Type B pancreatic cell (in vitro differentiated cells): ENCODE measurements at regions not wholly inside any gene's neighbourhood (a gene's known extent, or its start where the extent isn't known, plus 50 kb on each side); places are given as distances from the start of the nearest gene placed in this dataset.

Experiments used
- DNase-seq: peaks from one replicate; pipeline ENCODE4 v3.0.0; 2021; ENCODE audit warnings: mixed read lengths; ENCODE audit not compliant: unreplicated experiment; ENCODE audit errors: extremely low spot score
- H3K27ac Mint-ChIP-seq: 2 replicates; pipeline ENCODE4 v1.8.0; 2021; ENCODE audit warnings: mild to moderate bottlenecking, mixed read lengths
- H3K27me3 Mint-ChIP-seq: 2 replicates; pipeline ENCODE4 v1.8.0; 2021; ENCODE audit warnings: mixed read lengths
- H3K36me3 Mint-ChIP-seq: 2 replicates; pipeline ENCODE4 v1.8.0; 2021; ENCODE audit warnings: mixed read lengths
- H3K4me1 Mint-ChIP-seq: one replicate; pipeline ENCODE4 v1.8.0; 2021; ENCODE audit warnings: mixed read lengths; ENCODE audit not compliant: unreplicated experiment
- H3K4me3 Mint-ChIP-seq: 2 replicates; pipeline ENCODE4 v1.8.0; 2021; ENCODE audit warnings: mild to moderate bottlenecking, mixed read lengths
- H3K9me3 Mint-ChIP-seq: 2 replicates; pipeline ENCODE4 v1.8.0; 2021; ENCODE audit warnings: mixed read lengths
- TF ChIP-seq, protein P1 (sequence below): fragments of 200-600 bp; sonication (generic); conservative IDR thresholded peaks from 2 replicates; pipeline ENCODE4 v1.5.0; 2021; ENCODE audit warnings: antibody characterized with exemption, mild to moderate bottlenecking

DNA sequence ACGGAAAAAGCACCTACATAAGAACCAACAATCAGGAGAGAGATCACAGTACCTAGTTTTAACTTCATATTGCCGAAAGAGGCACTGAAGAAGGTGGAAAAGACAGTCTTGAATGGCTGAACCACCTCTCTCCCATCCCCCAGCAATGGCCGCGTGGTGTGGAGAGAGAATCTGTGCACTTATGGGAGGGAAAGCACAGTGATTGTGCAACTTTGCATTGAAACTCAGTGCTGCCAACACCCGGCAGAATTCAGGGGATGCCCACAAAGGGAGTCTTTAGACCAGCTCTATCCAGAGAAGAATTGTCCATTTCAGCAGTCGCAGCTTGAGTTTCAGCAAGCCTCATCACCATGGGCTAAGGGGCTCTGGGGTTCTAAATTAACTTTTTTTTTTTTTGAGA, 186.3 kb upstream of the USP25 start:
- Mint-ChIP-seq H3K9me3 (no peaks in the 10 kb centered on the region), H3K4me3 (no peak overlapping the region), H3K27ac (no peak overlapping the region), H3K36me3 (no peaks in the 10 kb centered on the region), H3K4me1 (peaks cover 15% of the 10 kb centered on the region), H3K27me3 (no peaks in the 10 kb centered on the region)
- TF ChIP-seq, protein P1, sequence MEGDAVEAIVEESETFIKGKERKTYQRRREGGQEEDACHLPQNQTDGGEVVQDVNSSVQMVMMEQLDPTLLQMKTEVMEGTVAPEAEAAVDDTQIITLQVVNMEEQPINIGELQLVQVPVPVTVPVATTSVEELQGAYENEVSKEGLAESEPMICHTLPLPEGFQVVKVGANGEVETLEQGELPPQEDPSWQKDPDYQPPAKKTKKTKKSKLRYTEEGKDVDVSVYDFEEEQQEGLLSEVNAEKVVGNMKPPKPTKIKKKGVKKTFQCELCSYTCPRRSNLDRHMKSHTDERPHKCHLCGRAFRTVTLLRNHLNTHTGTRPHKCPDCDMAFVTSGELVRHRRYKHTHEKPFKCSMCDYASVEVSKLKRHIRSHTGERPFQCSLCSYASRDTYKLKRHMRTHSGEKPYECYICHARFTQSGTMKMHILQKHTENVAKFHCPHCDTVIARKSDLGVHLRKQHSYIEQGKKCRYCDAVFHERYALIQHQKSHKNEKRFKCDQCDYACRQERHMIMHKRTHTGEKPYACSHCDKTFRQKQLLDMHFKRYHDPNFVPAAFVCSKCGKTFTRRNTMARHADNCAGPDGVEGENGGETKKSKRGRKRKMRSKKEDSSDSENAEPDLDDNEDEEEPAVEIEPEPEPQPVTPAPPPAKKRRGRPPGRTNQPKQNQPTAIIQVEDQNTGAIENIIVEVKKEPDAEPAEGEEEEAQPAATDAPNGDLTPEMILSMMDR = no peak
- DNase-seq = no peak

DNA sequence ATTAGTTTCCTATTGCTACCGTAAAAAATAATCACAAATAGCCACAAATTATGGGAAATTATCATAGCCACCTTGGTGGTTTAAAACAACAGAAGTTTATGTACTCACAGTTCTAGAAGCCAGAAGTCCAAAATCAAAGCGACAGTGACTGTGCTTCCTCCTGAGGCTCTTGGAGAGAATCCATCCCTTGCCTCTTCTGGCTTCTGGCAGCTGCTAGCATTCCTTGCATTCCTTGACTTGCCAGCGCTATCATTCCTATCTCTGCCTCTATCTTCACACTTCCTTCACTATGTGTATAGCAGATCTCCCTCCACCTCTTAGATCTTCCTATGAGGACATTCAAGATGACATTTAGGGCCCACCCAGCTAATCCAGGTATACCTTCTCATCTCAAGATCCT, 180.1 kb upstream of the USP25 start:
- Mint-ChIP-seq H3K36me3 (no peaks in the 10 kb centered on the region), H3K4me3 (no peak overlapping the region), H3K9me3 (peaks cover 10% of the 10 kb centered on the region), H3K4me1 (no peaks in the 10 kb centered on the region), H3K27ac (no peak overlapping the region), H3K27me3 (no peaks in the 10 kb centered on the region)
- TF ChIP-seq, protein P1 = no peak
- DNase-seq = no peak

DNA sequence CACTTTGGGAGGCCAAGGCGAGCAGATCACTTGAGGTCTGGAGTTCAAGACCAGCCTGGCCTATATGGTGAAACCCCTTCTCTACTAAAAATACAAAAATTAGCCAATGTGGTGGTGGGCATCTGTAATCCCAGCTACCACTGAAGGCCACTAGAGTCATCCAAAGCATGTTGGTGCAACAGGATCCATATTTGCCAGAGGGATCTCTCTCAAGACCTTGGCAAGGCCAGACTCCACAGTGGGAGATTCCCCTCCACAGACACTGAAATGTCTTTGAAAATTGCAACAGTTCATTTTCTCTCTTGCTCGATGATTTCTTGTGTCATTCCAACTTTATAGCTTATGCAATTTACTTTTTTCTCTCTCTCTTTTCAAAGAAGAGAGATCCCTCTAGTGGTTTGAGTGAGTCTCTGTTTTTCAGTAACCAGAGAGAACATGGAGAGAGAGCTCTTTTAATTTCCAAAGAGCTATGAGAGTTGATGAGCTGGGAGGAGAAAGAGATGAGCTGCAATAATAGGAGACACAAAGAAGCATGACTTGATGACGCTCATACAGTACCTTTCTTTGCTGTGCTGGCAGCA, 176.8 kb upstream of the USP25 start:
- H3K4me1 Mint-ChIP-seq = no peaks in the 10 kb centered on the region
- no peaks in the 10 kb centered on the region for H3K27me3 Mint-ChIP-seq
- no peak overlapping the region for H3K4me3 Mint-ChIP-seq
- H3K36me3 Mint-ChIP-seq = no peaks in the 10 kb centered on the region
- no peak for DNase-seq
- peaks cover 15% of the 10 kb centered on the region for H3K9me3 Mint-ChIP-seq
- H3K27ac Mint-ChIP-seq = no peak overlapping the region
- TF ChIP-seq, protein P1 = peak; percentile 69

DNA sequence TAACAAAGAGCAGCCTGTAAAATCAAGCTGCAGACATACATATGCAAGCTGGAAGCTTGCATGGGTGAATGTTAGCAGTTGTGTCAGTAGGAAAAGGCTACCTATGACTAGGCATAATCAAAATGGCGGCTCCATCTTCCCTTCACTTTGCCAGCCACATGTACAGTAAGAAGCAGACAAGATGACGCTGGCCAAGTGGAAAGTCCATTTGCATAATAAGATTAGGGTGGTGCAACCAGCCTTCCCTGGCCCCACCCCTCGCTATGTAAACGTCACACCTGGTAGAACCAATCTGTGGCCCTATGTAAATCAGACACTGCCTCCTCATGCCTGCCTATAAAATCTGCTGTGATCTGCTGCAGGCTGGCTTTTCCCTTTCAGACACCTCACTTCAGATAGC, 171.9 kb upstream of the USP25 start:
- DNase-seq = no peak
- Mint-ChIP-seq H3K27me3 (no peaks in the 10 kb centered on the region), H3K4me3 (no peak overlapping the region), H3K36me3 (no peaks in the 10 kb centered on the region), H3K9me3 (peaks cover 13% of the 10 kb centered on the region), H3K4me1 (no peaks in the 10 kb centered on the region), H3K27ac (no peak overlapping the region)
- TF ChIP-seq, protein P1 = no peak

DNA sequence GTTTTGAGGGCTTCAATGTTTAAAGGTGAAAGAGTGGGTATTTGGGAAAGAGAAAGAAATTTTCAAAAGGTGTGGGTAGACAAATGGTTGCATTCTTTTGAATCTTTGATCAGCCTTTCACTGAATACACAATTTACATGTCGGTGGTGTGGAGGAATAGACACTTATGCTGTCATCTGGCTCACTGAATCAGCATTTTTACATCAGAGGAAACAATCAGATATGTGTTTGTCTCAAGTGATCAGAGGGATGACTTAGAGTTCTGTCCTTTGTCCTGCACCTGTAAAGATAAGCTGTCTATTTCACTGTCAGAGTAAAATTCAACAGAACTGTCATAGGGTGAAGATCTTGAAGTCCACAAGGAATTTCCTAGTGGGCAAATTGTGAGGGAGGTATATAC, 170.9 kb upstream of the USP25 start:
- Mint-ChIP-seq H3K27me3 (no peaks in the 10 kb centered on the region), H3K27ac (no peak overlapping the region), H3K4me3 (no peak overlapping the region), H3K36me3 (no peaks in the 10 kb centered on the region), H3K4me1 (no peaks in the 10 kb centered on the region), H3K9me3 (peaks cover 9% of the 10 kb centered on the region)
- no peak for DNase-seq
- TF ChIP-seq, protein P1 = no peak

DNA sequence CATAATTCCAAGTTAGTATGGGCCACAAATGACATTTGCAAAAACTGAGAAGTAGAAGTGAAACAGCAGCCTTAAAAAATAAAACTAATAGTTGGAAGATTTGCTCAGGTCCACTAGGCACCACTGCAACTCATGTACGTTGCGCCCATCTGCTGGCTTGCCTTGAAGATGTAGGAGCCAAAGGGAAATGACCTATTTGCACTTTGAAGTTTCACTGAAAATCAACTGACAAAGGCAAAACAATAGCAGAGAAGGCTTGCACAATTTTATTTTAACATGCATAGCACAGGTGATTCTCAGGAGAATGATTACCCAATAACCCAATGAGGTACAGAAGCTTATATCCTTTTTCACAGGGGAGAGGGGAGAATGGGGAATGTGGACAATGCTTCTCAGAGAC, 170.1 kb upstream of the USP25 start:
- Mint-ChIP-seq H3K27ac (no peak overlapping the region), H3K4me3 (no peak overlapping the region), H3K4me1 (no peaks in the 10 kb centered on the region), H3K27me3 (no peaks in the 10 kb centered on the region), H3K36me3 (no peaks in the 10 kb centered on the region), H3K9me3 (peaks cover 9% of the 10 kb centered on the region)
- no peak for DNase-seq
- TF ChIP-seq, protein P1 = no peak
